ENCODE measurements at regions not wholly inside any gene's neighbourhood (a gene's known extent, or its start where the extent isn't known, plus 50 kb on each side); places are given as distances from the start of the nearest gene placed in this dataset.

GRCh38 chr13:88627071-88627470, 955.9 kb downstream of the SLITRK5 start:
- no peaks in the 10 kb centered on the region for H3K27me3 ChIP-seq (ENCODE audit: insufficient read depth, low read depth)
- no peak overlapping the region for H2AFZ ChIP-seq
- H3F3A ChIP-seq (ENCODE audit: insufficient read depth, low read depth), result no peaks in the 10 kb centered on the region
- no peaks in the 10 kb centered on the region for H3K36me3 ChIP-seq (ENCODE audit: low read depth)
- no peaks in the 10 kb centered on the region for H4K20me1 ChIP-seq (ENCODE audit: insufficient read depth)
- H3K9me3 ChIP-seq (ENCODE audit: insufficient read depth, low read depth), result no peaks in the 10 kb centered on the region
- no peak overlapping the region for H3K4me3 ChIP-seq
- H3K9me2 ChIP-seq (ENCODE audit: insufficient read depth), result 0 out of 2 replicates have a peak, but pooled peaks cover 6% of the 10 kb centered on the region
- CTCF ChIA-PET, result no interaction called here
- H3K27ac ChIP-seq, result no peak overlapping the region
- POLR2A ChIA-PET (ENCODE audit: unreplicated experiment), result no interaction called here
- intact Hi-C loops (cut with micrococcal nuclease; ENCODE audit: unreplicated experiment), result no loop called here
- no TSS peak for BruUV-seq (replicated peaks)
- TF ChIP-seq EZH2 (IDR thresholded peaks at IDR 0.05; ENCODE audit: low read depth) (no peak), CTCF (conservative IDR thresholded peaks at IDR 0.05) (no peak)
- H3K79me2 ChIP-seq (ENCODE audit: low read depth), result no peaks in the 10 kb centered on the region
- H3K4me1 ChIP-seq (replicated peaks; ENCODE audit: insufficient read depth), result no peaks in the 10 kb centered on the region
- H3K4me2 ChIP-seq, result no peak overlapping the region
- no peak for DNase-seq

GRCh38 chr13:88628882-88629281, 957.7 kb downstream of the SLITRK5 start:
- Histone ChIP-seq H3K27me3 (ENCODE audit: insufficient read depth, low read depth) (no peaks in the 10 kb centered on the region), H4K20me1 (ENCODE audit: insufficient read depth) (no peaks in the 10 kb centered on the region), H3K36me3 (ENCODE audit: low read depth) (no peaks in the 10 kb centered on the region), H3F3A (ENCODE audit: insufficient read depth, low read depth) (no peaks in the 10 kb centered on the region), H3K9me3 (ENCODE audit: insufficient read depth, low read depth) (no peaks in the 10 kb centered on the region), H3K79me2 (ENCODE audit: low read depth) (no peaks in the 10 kb centered on the region), H3K27ac (no peak overlapping the region), H3K9me2 (ENCODE audit: insufficient read depth) (no peaks in the 10 kb centered on the region), H3K4me1 (replicated peaks; ENCODE audit: insufficient read depth) (no peaks in the 10 kb centered on the region), H2AFZ (no peak overlapping the region), H3K4me3 (no peak overlapping the region), H3K4me2 (no peak overlapping the region)
- BruUV-seq (replicated peaks), result no TSS peak
- ChIA-PET POLR2A (ENCODE audit: unreplicated experiment) (no interaction called here), CTCF (no interaction called here)
- TF ChIP-seq EZH2 (IDR thresholded peaks at IDR 0.05; ENCODE audit: low read depth) (no peak), CTCF (conservative IDR thresholded peaks at IDR 0.05) (no peak)
- intact Hi-C loops (cut with micrococcal nuclease; ENCODE audit: unreplicated experiment), result no loop called here
- DNase-seq, result no peak

- no peaks in the 10 kb centered on the region for H3K27me3 ChIP-seq (ENCODE audit: insufficient read depth, low read depth)
- POLR2A ChIA-PET (ENCODE audit: unreplicated experiment), result no interaction called here
- no peaks in the 10 kb centered on the region for H3F3A ChIP-seq (ENCODE audit: insufficient read depth, low read depth)
- BruUV-seq (replicated peaks), result no TSS peak
- CTCF ChIA-PET, result no interaction called here
- DNase-seq, result no peak
- no peaks in the 10 kb centered on the region for H3K36me3 ChIP-seq (ENCODE audit: low read depth)
- no peaks in the 10 kb centered on the region for H3K9me2 ChIP-seq (ENCODE audit: insufficient read depth)
- intact Hi-C loops (cut with micrococcal nuclease; ENCODE audit: unreplicated experiment), result no loop called here
- no peak overlapping the region for H3K4me3 ChIP-seq
- H2AFZ ChIP-seq, result no peak overlapping the region
- no peaks in the 10 kb centered on the region for H3K79me2 ChIP-seq (ENCODE audit: low read depth)
- no peak for TF ChIP-seq EZH2 (IDR thresholded peaks at IDR 0.05; ENCODE audit: low read depth)
- TF ChIP-seq CTCF (conservative IDR thresholded peaks at IDR 0.05), result no peak
- H3K4me2 ChIP-seq, result no peak overlapping the region
- no peaks in the 10 kb centered on the region for H3K4me1 ChIP-seq (replicated peaks; ENCODE audit: insufficient read depth)
- H3K9me3 ChIP-seq (ENCODE audit: insufficient read depth, low read depth), result no peaks in the 10 kb centered on the region
- no peaks in the 10 kb centered on the region for H4K20me1 ChIP-seq (ENCODE audit: insufficient read depth)
- no peak overlapping the region for H3K27ac ChIP-seq
These were observed 966.8 kb downstream of the SLITRK5 start for GRCh38 chr13:88637935-88638334.
